HCT116 (cell line): ENCODE measurements at regions not wholly inside any gene's neighbourhood (a gene's known extent, or its start where the extent isn't known, plus 50 kb on each side); places are given as distances from the start of the nearest gene placed in this dataset.

Source experiments
- EZH2 ChIP-seq: fragments of 200-600 bp; sonication (generic); IDR thresholded peaks from 2 replicates; pipeline ENCODE4 v1.6.1; 2017; ENCODE audit warnings: antibody characterized with exemption, mixed run types
- POLR2A ChIP-seq: IDR thresholded peaks from 2 replicates; pipeline ENCODE4 v1.7.0; 2011; ENCODE audit warnings: borderline replicate concordance; ENCODE audit not compliant: insufficient read depth, insufficient read length; ENCODE audit errors: extremely low read depth
- TF ChIP-seq, protein P1 (sequence below), 3 experiments: fragments of 200-600 bp in 1 of 3; sonication (generic) in 1 of 3; IDR thresholded peaks in 2 of 3; conservative IDR thresholded peaks in 1 of 3; 2 replicates each; pipeline ENCODE4 v1.5.1; 2012 to 2017; ENCODE audit warnings: low read depth in 2 of 3, low read length in 2 of 3, antibody characterized with exemption in 1 of 3, borderline replicate concordance in 1 of 3, control low read depth in 1 of 3, mild to moderate bottlenecking in 1 of 3, mixed read lengths in 1 of 3, mixed run types in 1 of 3, moderate library complexity in 1 of 3; ENCODE audit not compliant: insufficient read depth in 1 of 3

DNA sequence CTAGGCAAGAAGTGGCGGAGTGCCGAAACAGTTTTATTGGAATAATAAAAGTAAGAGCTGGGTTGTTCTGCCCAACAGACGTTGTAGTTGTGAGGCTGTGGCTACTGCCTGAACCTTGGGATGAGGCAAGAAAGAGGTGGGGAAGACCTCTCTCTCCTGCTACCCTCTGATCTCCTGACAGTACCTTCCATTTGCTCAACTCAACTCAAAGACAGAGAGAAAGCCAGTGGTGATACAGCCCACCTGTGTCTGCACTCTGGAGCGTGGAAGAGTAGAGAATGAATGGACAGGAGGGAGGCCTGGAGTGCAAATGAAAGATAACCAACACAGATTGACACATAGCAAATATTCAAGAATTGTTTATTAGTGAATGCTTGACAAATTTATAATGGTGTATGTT, 590.3 kb downstream of the NYAP2 start:
- TF ChIP-seq POLR2A (no peak), EZH2 (no peak)
- TF ChIP-seq, protein P1, sequence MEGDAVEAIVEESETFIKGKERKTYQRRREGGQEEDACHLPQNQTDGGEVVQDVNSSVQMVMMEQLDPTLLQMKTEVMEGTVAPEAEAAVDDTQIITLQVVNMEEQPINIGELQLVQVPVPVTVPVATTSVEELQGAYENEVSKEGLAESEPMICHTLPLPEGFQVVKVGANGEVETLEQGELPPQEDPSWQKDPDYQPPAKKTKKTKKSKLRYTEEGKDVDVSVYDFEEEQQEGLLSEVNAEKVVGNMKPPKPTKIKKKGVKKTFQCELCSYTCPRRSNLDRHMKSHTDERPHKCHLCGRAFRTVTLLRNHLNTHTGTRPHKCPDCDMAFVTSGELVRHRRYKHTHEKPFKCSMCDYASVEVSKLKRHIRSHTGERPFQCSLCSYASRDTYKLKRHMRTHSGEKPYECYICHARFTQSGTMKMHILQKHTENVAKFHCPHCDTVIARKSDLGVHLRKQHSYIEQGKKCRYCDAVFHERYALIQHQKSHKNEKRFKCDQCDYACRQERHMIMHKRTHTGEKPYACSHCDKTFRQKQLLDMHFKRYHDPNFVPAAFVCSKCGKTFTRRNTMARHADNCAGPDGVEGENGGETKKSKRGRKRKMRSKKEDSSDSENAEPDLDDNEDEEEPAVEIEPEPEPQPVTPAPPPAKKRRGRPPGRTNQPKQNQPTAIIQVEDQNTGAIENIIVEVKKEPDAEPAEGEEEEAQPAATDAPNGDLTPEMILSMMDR (IDR thresholded peaks at IDR 0.05 in 2 of 3, conservative IDR thresholded peaks at IDR 0.05 in 1 of 3; ENCODE audit: borderline replicate concordance in 1 of 3, insufficient read depth in 1 of 3, low read depth in 2 of 3, low read length in 2 of 3) = no peak
